PC-9 (cell line): ENCODE measurements at regions not wholly inside any gene's neighbourhood (a gene's known extent, or its start where the extent isn't known, plus 50 kb on each side); places are given as distances from the start of the nearest gene placed in this dataset.
"Not testable (repeated sequence)": the region's sequence is repeated elsewhere in the genome, so short reads cannot be mapped to it uniquely, and the experiment has no call there.

Experiments used
- BruUV-seq: library from RNA; stranded (reverse); fragments of 400-500 nt; replicated peaks from 2 replicates; lab custom pipeline; 2021; lab: Mats Ljungman, UMichigan
- CTCF ChIA-PET: fragments of 300-600 bp; sonication (Branson Sonifier 250); formaldehyde crosslinking; loops from one replicate; lab custom pipeline; 2022; ENCODE audit warnings: antibody characterized with exemption; lab: Charles Lee
- POLR2A ChIA-PET: fragments of 300-600 bp; sonication (Branson Sonifier 250); formaldehyde crosslinking; loops from one replicate; lab custom pipeline; 2022; ENCODE audit warnings: antibody characterized with exemption; ENCODE audit not compliant: unreplicated experiment; lab: Charles Lee
- DNase-seq, 2 experiments: peaks; one replicate each; pipeline versions ENCODE4 v3.0.0 to v3.0.0-alpha.2; 2015 to 2022; ENCODE audit warnings: mixed read lengths in 1 of 2
- H2AFZ ChIP-seq: fragments of 200-600 bp; sonication (generic); 2 replicates; pipeline ENCODE4 v1.8.1; 2017; ENCODE audit warnings: antibody characterized with exemption
- H3F3A ChIP-seq: fragments of 200-600 bp; sonication (generic); 2 replicates; pipeline ENCODE4 v1.8.1; 2017; ENCODE audit warnings: antibody characterized with exemption, mild to moderate bottlenecking, low read depth; ENCODE audit not compliant: insufficient read depth
- H3K27ac ChIP-seq: fragments of 200-600 bp; sonication (generic); 2 replicates; pipeline ENCODE4 v1.6.1; 2016; ENCODE audit warnings: mixed run types
- H3K27me3 ChIP-seq: fragments of 200-600 bp; sonication (generic); 2 replicates; pipeline ENCODE4 v1.6.1; 2016; ENCODE audit warnings: low read depth, mixed run types; ENCODE audit not compliant: insufficient read depth
- H3K36me3 ChIP-seq: fragments of 200-600 bp; sonication (generic); 2 replicates; pipeline ENCODE4 v1.6.1; 2016; ENCODE audit warnings: low read depth, mixed run types
- H3K4me1 ChIP-seq: fragments of 200-600 bp; sonication (generic); replicated peaks from 2 replicates; pipeline ENCODE4 v1.6.1; 2016; ENCODE audit warnings: mixed run types; ENCODE audit not compliant: insufficient read depth
- H3K4me2 ChIP-seq: fragments of 200-600 bp; sonication (generic); 2 replicates; pipeline ENCODE4 v1.6.1; 2017; ENCODE audit warnings: mixed run types
- H3K4me3 ChIP-seq: fragments of 200-600 bp; sonication (generic); 2 replicates; pipeline ENCODE4 v1.6.1; 2016; ENCODE audit warnings: mixed run types
- H3K79me2 ChIP-seq: fragments of 200-600 bp; sonication (generic); 2 replicates; pipeline ENCODE4 v1.6.1; 2017; ENCODE audit warnings: low read depth, mixed run types
- H3K9me2 ChIP-seq: fragments of 200-600 bp; sonication (generic); 2 replicates; pipeline ENCODE4 v1.8.1; 2017; ENCODE audit warnings: mild to moderate bottlenecking; ENCODE audit not compliant: insufficient read depth
- H3K9me3 ChIP-seq: fragments of 200-600 bp; sonication (generic); 2 replicates; pipeline ENCODE4 v1.8.1; 2016; ENCODE audit warnings: low read depth; ENCODE audit not compliant: insufficient read depth
- H4K20me1 ChIP-seq: fragments of 200-600 bp; sonication (generic); 2 replicates; pipeline ENCODE4 v1.8.1; 2017; ENCODE audit not compliant: insufficient read depth
- intact Hi-C: fragments of 100-400 bp; cut with micrococcal nuclease; formaldehyde crosslinking; loops from one replicate; pipeline ENCODE4 v1.10.0; 2022; ENCODE audit not compliant: unreplicated experiment

GRCh38 chr15:31696509-31696908 is 333.8 kb upstream of the CHRNA7 start:
- H3K9me3 ChIP-seq, H3K4me1 ChIP-seq, H4K20me1 ChIP-seq, POLR2A ChIA-PET, H3K79me2 ChIP-seq, H3K9me2 ChIP-seq, intact Hi-C loops, H2AFZ ChIP-seq, BruUV-seq, H3K27ac ChIP-seq, H3K4me3 ChIP-seq, H3F3A ChIP-seq, H3K27me3 ChIP-seq, CTCF ChIA-PET, H3K36me3 ChIP-seq, H3K4me2 ChIP-seq, DNase-seq: not testable (repeated sequence)

DNA sequence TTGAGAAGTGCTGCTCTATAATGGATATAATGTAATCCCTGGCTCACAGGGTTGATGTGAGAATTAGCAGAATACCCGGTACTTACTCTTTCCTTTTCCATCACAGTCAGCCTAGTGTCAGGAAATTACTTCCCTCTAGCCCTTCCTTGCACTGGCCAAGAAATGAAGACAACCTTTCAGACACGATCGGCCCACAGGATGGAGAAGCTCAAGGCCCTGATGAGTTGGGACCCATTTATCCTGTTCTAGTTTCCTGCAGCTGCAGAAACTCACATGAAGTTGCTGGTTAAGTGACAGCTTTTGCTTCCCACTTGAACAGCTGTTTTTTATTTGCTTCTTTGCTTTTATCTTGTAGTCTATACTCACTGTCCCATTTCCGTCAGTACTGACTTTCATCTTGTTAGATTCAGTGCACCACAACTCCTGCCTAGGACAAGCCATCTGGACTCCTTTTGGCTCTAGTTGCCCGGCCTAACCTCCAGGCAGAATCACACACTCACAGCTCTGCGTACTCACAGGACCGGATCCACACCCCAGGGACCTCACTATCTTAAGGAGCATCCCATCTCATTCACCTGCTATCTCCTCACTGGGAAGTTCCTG is 325.1 kb upstream of the CHRNA7 start:
- H3K4me1 ChIP-seq, CTCF ChIA-PET, H4K20me1 ChIP-seq, H2AFZ ChIP-seq, POLR2A ChIA-PET, H3K9me3 ChIP-seq, H3K9me2 ChIP-seq, H3K27ac ChIP-seq, BruUV-seq, H3K36me3 ChIP-seq, H3K79me2 ChIP-seq, intact Hi-C loops, H3K4me3 ChIP-seq, H3K4me2 ChIP-seq, H3F3A ChIP-seq, H3K27me3 ChIP-seq, DNase-seq: not testable (repeated sequence)

DNA sequence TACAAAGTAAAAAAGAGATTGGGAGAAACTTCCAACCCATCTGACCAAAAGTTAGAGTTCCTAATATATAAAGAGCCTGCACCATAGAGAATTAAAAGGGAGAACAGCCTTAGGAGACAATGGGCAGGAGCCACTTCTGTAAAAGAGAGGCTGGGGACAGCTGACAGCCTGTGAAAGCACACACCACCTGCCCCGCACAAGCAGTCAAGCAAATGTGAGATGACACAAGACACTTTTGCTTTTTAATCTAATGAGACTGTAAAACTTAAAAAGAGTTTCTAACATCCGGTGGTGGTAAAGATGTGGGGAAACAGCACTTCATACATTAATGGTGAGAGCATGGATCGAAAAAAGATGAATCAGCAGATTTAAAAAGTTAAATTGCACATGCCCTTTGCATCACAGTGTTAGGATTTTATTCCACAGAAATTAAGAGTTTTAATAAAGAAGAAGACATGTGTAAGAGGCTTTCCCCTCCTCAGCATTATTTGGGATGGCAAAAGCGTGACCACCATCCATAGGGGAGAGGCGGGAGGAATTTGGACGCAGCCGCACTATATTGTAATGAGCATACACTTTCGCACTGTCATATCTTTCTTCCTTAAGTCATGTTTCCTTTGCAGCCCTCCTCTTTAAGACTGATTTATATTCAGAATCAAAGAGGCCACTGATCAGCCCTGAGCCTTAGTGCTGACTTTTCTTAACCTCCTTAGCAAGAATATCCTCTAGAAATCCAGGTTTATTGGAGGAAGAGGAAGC is 322.2 kb upstream of the CHRNA7 start:
- H3K27me3 ChIP-seq, H3K4me3 ChIP-seq, H3F3A ChIP-seq, H3K27ac ChIP-seq, CTCF ChIA-PET, POLR2A ChIA-PET, H2AFZ ChIP-seq, H3K79me2 ChIP-seq, H3K9me2 ChIP-seq, H3K36me3 ChIP-seq, H3K9me3 ChIP-seq, H4K20me1 ChIP-seq, H3K4me2 ChIP-seq, DNase-seq, BruUV-seq, intact Hi-C loops, H3K4me1 ChIP-seq: not testable (repeated sequence)

DNA sequence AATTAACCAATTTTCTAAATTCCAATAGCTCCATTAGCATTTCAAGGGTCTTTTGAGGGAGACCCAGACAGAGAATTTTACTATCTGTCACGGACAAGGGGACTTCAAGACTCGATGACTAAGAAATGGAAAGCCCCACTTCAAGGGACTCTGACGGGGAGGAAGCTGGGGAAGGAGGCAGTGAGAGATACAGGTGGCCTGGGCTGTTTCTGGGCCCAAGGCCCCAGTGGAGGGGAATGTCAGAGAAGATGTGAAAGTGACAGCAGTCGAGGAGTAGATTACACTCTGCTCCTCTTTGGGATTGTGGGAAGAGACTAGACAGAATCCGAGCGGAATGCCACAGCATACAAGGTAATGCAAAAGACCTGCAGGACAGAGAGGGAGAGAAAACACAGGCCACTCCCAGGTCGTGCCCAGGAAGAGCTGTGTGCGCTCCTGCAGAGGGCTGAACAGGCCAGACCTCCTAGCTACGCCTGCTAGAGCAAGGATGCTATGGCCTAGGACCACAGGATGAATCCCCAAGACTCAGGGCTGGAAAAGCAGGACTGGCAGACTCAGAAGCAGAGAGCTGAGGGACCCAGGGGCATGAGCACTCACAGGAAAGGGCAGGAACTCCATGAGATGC is 321.5 kb upstream of the CHRNA7 start:
- BruUV-seq, POLR2A ChIA-PET, H3K36me3 ChIP-seq, H3K9me2 ChIP-seq, intact Hi-C loops, H3K4me2 ChIP-seq, H4K20me1 ChIP-seq, CTCF ChIA-PET, H2AFZ ChIP-seq, H3K27me3 ChIP-seq, H3K79me2 ChIP-seq, H3K4me1 ChIP-seq, H3F3A ChIP-seq, H3K27ac ChIP-seq, H3K4me3 ChIP-seq, DNase-seq, H3K9me3 ChIP-seq: not testable (repeated sequence)

- CTCF ChIA-PET, H3F3A ChIP-seq, H3K4me1 ChIP-seq, H3K79me2 ChIP-seq, H3K9me2 ChIP-seq, H4K20me1 ChIP-seq, BruUV-seq, H3K27me3 ChIP-seq, H3K4me2 ChIP-seq, H2AFZ ChIP-seq, H3K27ac ChIP-seq, intact Hi-C loops, POLR2A ChIA-PET, H3K4me3 ChIP-seq, H3K36me3 ChIP-seq, DNase-seq, H3K9me3 ChIP-seq: not testable (repeated sequence)
Observed at GRCh38 chr15:31709479-31709878, 320.8 kb upstream of the CHRNA7 start.

DNA sequence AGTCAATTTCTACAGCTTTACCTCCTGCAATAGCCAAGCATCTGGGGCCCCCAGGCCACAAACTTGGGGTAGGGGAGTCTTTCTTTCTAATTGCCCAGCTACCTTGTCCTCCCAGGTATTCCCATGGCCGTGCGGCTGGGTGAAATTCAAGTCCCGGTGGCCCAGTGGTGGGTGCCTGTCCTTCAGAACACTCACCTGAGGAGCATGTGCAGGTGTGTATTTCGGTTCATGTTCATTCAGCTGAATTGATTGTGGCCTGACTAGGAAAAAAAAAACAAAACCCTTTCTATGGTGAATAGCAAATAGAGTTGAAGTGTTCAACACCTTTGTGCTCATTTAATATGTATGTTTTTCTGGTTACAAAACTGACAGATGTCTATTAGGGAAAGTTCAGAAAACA is 319.5 kb upstream of the CHRNA7 start:
- H4K20me1 ChIP-seq, H3K4me1 ChIP-seq, CTCF ChIA-PET, H3K9me3 ChIP-seq, intact Hi-C loops, H3K27me3 ChIP-seq, H2AFZ ChIP-seq, H3K4me2 ChIP-seq, H3K4me3 ChIP-seq, POLR2A ChIA-PET, H3K27ac ChIP-seq, BruUV-seq, H3F3A ChIP-seq, H3K79me2 ChIP-seq, DNase-seq, H3K9me2 ChIP-seq, H3K36me3 ChIP-seq: not testable (repeated sequence)

DNA sequence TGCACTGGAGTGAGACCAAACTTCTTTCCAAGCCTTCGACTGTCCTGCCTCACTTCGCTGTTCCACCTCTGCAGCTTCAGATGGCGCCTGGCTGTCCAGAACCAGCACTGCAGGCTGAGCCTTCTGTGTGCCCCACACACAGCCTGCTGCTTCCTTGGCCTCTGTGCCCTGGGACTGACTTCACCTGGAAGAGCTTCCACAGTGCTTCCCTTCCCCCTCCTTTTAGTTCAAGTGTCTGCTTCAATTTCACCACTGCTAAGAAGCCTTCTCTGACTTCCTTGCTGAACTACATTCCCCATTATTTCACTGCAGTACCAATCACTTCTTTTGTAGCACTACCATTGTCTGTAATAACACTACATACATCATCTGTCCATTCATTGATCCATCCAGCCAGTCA is 315.1 kb upstream of the CHRNA7 start:
- H4K20me1 ChIP-seq, BruUV-seq, H3K9me3 ChIP-seq, H3K27ac ChIP-seq, DNase-seq, H2AFZ ChIP-seq, POLR2A ChIA-PET, H3K4me2 ChIP-seq, H3K4me3 ChIP-seq, H3K27me3 ChIP-seq, H3K79me2 ChIP-seq, H3F3A ChIP-seq, H3K36me3 ChIP-seq, intact Hi-C loops, CTCF ChIA-PET, H3K4me1 ChIP-seq, H3K9me2 ChIP-seq: not testable (repeated sequence)
